ENCODE measurements at regions not wholly inside any gene's neighbourhood (a gene's known extent, or its start where the extent isn't known, plus 50 kb on each side); places are given as distances from the start of the nearest gene placed in this dataset.

- H3K4me3 Mint-ChIP-seq: no peak overlapping the region
- H3K27me3 Mint-ChIP-seq: peaks cover 13% of the 10 kb centered on the region
- no peak for ATAC-seq (ENCODE audit: low read depth)
- peaks cover 28% of the 10 kb centered on the region for H3K9me3 Mint-ChIP-seq
- H3K27ac Mint-ChIP-seq: no peak overlapping the region
- ChIA-PET CTCF (no interaction called here), POLR2A (no interaction called here)
- H3K4me1 Mint-ChIP-seq: no peaks in the 10 kb centered on the region
- H3K36me3 Mint-ChIP-seq (ENCODE audit: low read depth): peaks cover 2% of the 10 kb centered on the region
- intact Hi-C loops (cut with micrococcal nuclease): no loop called here
- no peak for DNase-seq
- TF ChIP-seq, protein P1, sequence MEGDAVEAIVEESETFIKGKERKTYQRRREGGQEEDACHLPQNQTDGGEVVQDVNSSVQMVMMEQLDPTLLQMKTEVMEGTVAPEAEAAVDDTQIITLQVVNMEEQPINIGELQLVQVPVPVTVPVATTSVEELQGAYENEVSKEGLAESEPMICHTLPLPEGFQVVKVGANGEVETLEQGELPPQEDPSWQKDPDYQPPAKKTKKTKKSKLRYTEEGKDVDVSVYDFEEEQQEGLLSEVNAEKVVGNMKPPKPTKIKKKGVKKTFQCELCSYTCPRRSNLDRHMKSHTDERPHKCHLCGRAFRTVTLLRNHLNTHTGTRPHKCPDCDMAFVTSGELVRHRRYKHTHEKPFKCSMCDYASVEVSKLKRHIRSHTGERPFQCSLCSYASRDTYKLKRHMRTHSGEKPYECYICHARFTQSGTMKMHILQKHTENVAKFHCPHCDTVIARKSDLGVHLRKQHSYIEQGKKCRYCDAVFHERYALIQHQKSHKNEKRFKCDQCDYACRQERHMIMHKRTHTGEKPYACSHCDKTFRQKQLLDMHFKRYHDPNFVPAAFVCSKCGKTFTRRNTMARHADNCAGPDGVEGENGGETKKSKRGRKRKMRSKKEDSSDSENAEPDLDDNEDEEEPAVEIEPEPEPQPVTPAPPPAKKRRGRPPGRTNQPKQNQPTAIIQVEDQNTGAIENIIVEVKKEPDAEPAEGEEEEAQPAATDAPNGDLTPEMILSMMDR (IDR thresholded peaks at IDR 0.05): no peak
Measured at GRCh38 chr19:13574933-13575332, 68.7 kb upstream of the CACNA1A start.

DNA sequence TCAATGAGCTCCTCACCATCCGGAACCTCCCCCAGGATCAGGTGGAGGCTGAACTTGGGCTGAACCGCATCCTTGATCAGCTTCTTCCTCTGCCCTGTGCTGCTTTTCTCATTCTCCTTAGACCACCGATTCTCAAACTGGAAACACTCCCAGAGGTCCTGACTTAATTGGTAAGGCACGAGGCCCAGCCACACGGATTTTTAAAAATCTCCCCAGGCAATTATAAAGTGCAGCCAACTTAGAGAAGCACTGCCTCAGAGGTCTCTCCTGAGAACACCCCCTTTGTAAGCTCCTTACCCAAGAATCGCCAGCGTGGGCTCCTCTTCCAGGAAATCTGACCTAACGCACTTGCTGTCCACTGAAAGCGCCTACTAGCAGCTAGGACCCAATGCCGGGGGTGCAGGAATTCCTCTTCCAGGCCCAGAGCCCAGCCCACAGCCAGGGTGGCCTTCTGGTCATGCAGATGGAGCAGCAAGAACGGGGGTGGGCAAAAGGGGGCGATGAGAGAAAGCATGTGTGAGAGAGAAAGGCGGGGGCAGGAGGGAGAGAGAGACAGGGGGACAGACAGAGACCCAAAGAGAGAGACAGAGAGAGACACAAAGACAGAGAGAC lies 66.9 kb upstream of the CACNA1A start:
- Mint-ChIP-seq H3K27me3 (peaks cover 13% of the 10 kb centered on the region), H3K4me3 (no peak overlapping the region), H3K27ac (no peak overlapping the region), H3K4me1 (no peaks in the 10 kb centered on the region), H3K9me3 (peaks cover 21% of the 10 kb centered on the region), H3K36me3 (ENCODE audit: low read depth) (peaks cover 2% of the 10 kb centered on the region)
- ATAC-seq (ENCODE audit: low read depth): no peak
- ChIA-PET POLR2A (no interaction called here), CTCF (no interaction called here)
- DNase-seq: no peak
- intact Hi-C loops (cut with micrococcal nuclease): no loop called here
- TF ChIP-seq, protein P1 (IDR thresholded peaks at IDR 0.05): no peak

DNA sequence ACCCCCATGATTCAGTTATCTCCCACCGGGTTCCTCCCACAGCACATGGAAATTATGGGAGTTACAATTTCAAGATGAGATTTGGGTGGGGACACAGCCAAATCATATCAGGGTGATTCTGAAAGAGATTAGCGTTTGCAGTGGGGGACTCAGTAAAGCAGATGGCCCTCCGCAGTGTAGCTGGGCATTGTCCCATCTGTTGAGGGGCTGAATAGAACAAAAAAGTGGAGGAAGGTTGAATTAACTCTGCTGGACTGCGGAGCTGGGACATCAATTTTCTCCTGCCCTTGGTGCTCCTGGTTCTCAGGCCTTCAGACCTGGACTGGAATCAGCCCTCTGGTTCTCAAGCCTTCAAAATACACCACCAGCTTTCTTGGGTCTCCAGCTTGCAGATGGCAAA lies 55.2 kb upstream of the CACNA1A start:
- no peak overlapping the region for H3K27ac Mint-ChIP-seq
- peaks cover 18% of the 10 kb centered on the region for H3K27me3 Mint-ChIP-seq
- no peaks in the 10 kb centered on the region for H3K4me1 Mint-ChIP-seq
- ChIA-PET CTCF (no interaction called here), POLR2A (no interaction called here)
- ATAC-seq (ENCODE audit: low read depth) (no peak), DNase-seq (no peak)
- intact Hi-C loops (cut with micrococcal nuclease): no loop called here
- TF ChIP-seq, protein P1 (IDR thresholded peaks at IDR 0.05): no peak
- H3K9me3 Mint-ChIP-seq: peaks cover 6% of the 10 kb centered on the region
- no peak overlapping the region for H3K4me3 Mint-ChIP-seq
- H3K36me3 Mint-ChIP-seq (ENCODE audit: low read depth): no peaks in the 10 kb centered on the region

DNA sequence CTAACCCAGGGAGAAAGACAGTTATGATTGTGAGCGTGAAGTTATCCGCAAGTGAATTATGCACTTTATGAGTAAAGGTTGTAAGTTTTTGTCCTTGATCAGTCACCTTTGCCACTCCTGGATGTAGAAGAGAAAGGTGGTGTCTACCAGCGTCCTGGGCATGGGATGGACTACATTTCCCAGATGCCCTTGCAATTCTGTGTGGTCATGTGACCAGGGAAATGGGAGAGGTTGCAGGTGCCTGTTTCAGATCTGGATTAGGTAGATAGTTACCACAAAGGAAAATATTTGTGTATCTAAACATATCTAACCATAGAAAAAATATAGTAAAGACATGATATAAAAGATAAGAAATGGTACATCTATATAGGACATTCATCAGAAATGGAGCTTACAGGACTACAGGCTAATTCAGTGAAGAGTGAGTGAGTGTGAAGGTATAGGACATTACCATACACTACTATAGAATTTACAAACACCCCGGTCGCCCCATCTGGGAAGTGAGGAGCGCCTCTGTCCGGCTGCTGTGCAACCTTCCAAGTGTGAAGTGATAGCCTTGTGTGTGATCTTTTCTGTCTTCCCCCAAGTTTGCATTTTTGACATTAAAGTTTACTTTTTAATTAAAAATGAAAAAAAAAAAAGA lies 51.6 kb upstream of the CACNA1A start:
- Mint-ChIP-seq H3K27me3 (peaks cover 22% of the 10 kb centered on the region), H3K4me3 (no peak overlapping the region), H3K36me3 (ENCODE audit: low read depth) (no peaks in the 10 kb centered on the region), H3K27ac (no peak overlapping the region), H3K4me1 (no peaks in the 10 kb centered on the region), H3K9me3 (peaks cover 6% of the 10 kb centered on the region)
- DNase-seq: no peak
- TF ChIP-seq, protein P1 (IDR thresholded peaks at IDR 0.05): no peak
- CTCF ChIA-PET: no interaction called here
- intact Hi-C loops (cut with micrococcal nuclease): no loop called here
- no peak for ATAC-seq (ENCODE audit: low read depth)
- POLR2A ChIA-PET: no interaction called here

DNA sequence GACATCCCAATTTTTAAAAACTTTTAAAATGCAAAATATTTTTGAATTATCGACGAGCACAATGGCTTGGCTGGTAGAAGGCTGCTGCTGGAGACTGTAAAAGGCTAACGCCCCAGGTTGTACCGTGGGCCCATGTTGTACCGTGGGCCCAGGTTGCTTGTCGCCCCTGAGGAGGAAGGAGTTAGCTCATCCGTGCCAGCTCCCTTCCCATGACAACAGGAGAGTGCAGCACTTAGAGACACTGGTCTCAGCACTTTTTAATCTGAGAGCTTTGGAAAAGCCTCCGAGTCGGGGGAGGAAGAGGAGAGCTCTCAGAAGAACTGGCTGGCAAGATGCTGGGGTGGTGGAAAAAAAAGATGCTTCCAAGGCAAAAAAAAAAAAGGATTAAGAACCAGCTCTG lies 50.3 kb upstream of the CACNA1A start:
- ChIA-PET POLR2A (no interaction called here), CTCF (no interaction called here)
- H3K27ac Mint-ChIP-seq: no peak overlapping the region
- H3K36me3 Mint-ChIP-seq (ENCODE audit: low read depth): no peaks in the 10 kb centered on the region
- DNase-seq: no peak
- no peaks in the 10 kb centered on the region for H3K4me1 Mint-ChIP-seq
- TF ChIP-seq, protein P1 (IDR thresholded peaks at IDR 0.05): no peak
- peaks cover 6% of the 10 kb centered on the region for H3K9me3 Mint-ChIP-seq
- ATAC-seq (ENCODE audit: low read depth): no peak
- peaks cover 30% of the 10 kb centered on the region for H3K27me3 Mint-ChIP-seq
- no peak overlapping the region for H3K4me3 Mint-ChIP-seq
- intact Hi-C loops (cut with micrococcal nuclease): no loop called here

All from activated B cell treated with CpG ODN at 0.5 μM for 24 hours (primary cell).